HuH-7.5 (cell line): ENCODE measurements at regions not wholly inside any gene's neighbourhood (a gene's known extent, or its start where the extent isn't known, plus 50 kb on each side); places are given as distances from the start of the nearest gene placed in this dataset.

ENCODE experiments used
- DNase-seq: peaks from one replicate; pipeline ENCODE4 v3.0.0; 2011; ENCODE audit warnings: low spot score

DNA sequence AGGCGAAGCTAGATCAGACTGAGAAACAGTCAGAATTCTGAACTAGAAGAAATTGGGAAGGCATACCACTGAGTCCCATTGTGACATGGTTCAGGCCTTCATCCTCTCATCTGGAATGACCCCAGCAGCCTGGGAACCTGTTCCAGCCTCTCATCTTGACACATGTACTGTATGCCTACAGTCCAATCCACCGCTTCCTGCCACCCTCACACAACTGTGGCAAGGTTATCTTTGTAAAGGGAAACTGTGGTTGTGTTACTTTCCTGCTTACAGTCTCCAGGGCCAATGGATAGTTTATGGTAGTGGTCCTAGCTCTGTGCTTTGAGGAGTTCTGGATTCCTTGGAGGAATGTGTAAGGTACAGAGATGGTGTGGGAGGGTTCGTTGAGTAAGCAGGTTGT is 296.9 kb upstream of the TRIB2 start:
- DNase-seq, result no peak

GRCh38 chr2:12421046-12421445 is 295.7 kb upstream of the TRIB2 start:
- DNase-seq, result no peak

DNA sequence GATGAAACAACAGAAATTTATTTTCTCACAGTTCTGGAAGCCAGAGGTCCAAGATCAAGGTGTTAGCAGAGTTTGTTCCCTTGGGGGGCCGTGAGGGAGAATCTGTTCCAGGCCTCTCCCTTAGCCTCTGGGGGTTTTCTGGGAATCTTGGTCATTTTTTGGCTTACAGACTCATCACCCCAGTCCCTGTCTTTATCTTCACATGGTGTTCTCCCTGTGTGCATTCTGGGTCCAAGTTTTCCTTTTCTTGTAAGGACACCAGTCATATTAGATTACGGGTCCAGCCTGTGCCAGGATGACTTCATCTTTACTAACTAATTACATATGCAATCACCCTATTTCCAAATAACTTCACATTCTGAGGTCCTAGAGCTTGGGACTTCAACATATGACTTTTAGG is 292.5 kb upstream of the TRIB2 start:
- no peak for DNase-seq

DNA sequence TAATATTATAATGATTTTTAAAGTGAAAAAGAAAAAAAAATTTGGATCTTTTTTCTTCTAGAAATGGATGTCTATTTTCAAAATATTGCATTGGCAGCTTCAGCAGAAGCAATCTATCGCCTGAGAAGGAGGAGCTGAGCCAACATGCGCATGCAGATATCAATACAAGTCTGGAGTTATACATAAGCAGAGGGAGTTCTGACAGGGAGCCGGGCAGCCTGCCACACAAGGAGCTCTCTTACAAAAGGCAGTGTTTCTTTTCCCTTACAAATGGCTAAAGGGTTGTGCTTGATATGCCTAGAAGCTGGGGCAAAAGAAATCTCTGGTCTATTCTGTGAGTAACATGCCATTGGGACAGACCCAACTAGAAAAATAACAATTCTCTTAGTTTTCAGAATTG is 291.9 kb upstream of the TRIB2 start:
- no peak for DNase-seq

- no peak for DNase-seq
These were observed 288.4 kb upstream of the TRIB2 start for GRCh38 chr2:12428324-12428723.

- no peak for DNase-seq
These were observed 287.9 kb upstream of the TRIB2 start for GRCh38 chr2:12428786-12429185.

GRCh38 chr2:12429779-12430406 is 286.8 kb upstream of the TRIB2 start:
- no peak for DNase-seq

- no peak for DNase-seq
These were observed 286.2 kb upstream of the TRIB2 start for GRCh38 chr2:12430407-12431133.

GRCh38 chr2:12432985-12433625 is 283.6 kb upstream of the TRIB2 start:
- DNase-seq, result no peak

GRCh38 chr2:12433626-12433990 is 283.1 kb upstream of the TRIB2 start:
- no peak for DNase-seq

DNA sequence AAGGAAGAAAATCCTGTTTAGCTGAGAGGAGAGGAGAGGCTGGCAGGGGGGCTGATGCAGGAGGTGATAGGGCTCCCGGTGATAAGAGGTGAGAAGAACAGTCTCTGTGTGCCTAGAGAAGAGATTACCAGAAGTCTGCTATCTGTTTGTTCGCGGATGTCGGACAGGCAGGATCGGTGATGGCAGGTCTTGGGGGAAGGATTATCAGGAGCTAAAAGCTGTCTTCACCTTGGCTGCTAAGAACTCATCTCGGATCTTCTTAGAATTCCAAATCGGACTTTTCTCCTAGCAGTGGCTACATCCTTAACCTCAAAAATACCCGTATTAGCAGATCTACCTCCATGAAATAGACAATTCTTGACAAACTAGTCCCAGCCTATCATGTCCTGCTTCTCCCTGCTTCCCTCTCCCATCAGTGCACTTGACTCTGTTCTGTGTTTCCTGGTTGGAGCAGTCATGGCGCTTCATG is 282.1 kb upstream of the TRIB2 start:
- DNase-seq, result no peak

- no peak for DNase-seq
These were observed 281.1 kb upstream of the TRIB2 start for GRCh38 chr2:12435430-12436222.

GRCh38 chr2:12436483-12436882 is 280.3 kb upstream of the TRIB2 start:
- DNase-seq, result no peak

- DNase-seq, result no peak
These were observed 279.7 kb upstream of the TRIB2 start for GRCh38 chr2:12436935-12437561.

DNA sequence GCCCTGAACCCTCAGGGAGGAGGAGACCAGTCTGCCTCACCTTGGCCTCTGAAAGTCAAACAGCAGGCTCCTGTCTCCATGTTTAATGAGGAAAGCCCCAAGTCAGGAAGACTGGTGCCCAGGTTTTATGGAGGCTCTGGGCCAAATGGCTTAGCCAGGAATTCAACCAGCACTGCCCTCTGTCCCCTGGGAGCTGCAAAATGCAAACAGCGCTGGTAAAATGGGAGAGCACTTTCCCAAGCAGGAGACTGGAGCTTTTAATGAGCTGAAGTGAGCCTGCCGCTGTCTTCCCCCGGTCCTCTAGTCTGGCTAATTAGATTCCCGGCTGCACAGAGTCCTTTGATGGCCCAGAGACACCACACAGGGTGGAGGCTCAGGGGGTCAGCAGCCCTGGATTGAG is 276.0 kb upstream of the TRIB2 start:
- no peak for DNase-seq

DNA sequence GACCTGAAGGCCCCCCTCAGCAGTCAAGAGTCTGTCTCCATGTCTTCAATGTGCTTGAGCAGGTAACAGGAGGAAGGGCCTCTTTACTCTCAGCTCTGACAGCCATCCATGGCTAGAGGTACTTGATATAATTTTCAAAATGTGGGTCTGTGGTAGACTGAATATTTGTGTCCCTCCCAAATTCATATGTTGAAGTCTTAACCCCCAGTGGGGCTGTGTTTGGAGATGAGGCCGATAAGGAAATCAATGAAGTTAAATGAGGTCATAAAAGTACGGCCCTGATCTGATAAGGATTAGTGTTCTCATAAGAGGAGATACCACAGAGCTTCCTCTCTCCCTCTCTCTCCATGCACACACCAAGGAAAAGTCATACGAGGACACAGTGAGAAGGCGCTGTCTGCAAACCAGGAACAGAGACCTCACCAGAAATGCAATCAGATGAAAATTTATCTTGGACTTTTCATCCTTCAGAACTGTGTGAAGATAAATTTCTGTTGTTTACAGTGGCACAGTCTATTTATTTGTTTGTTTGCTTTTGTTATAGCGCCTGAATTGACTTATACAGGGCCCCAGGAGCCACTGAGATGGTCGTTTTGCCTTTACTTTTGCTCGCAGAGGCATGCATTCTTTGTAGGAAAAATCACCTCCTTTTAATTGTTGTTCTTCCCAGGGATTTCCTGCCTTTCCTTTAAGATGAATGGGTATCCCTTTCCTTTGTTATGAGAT is 274.8 kb upstream of the TRIB2 start:
- DNase-seq, result no peak

GRCh38 chr2:12442476-12442847 is 274.3 kb upstream of the TRIB2 start:
- no peak for DNase-seq

DNA sequence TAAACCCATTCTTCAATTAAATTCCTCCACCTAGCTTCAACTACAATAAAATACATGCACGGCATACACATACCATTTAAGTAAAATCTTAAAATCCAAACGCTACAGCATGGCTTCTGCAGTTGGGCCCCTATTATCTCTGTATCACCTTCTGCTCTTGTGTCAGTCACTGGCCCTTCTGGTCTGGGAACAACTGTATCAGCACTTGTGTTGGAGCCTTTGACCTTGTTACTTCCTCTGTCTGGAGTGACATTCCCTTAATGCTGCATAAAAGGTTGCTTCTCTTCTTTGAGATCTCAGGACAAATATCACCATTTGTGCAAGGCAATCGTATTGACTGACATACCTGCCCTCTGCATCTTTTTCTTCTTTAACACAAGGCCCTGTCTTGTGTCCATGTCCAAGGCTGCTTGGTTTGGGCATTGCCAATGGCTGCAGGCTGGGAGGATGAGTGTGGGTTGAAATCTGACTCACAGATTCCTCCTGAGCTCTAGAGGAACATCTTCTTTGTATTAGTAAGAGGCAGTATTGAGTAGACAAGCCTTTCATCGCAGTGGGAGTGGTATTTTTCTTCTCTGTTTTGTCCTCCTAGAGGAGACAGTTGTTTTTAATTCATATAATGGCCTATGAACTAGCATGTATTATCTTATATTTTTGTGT is 267.8 kb upstream of the TRIB2 start:
- no peak for DNase-seq

DNA sequence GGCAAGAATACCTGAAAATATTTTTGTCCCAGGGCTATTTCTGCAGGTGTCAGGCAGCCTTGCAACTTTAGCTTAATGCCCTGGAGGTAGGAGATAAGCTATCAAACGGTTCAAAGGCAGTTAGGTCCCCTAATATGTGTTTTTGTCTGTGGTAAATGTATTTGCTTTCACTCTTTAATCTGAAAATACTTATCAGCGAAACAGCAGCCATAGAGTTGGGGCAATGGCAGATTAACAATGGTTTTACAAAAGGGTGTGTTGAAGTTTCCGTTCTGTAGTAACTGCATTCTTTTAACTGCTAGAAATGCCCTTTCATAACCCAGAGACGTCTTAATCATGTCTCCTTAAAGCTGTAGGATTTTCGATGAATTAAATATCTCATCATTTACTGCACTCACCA is 265.0 kb upstream of the TRIB2 start:
- no peak for DNase-seq

DNA sequence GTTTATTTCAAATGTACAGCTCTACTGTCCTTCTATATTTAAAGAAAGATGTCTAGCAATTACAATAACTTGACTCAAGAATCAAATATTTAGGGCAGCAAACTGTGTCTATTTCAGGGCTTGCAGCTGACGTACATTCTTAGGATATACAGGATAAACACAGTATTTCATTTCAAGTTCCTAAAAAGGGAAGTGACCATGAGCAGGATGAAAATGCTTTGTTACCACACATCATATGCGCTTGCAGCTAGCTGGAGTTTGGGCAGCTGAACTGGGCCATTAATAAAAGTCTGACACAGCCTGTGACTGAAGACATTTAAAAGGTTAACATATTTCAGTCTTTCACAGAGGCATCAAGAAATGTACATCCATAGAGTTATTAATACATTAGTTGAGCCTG is 264.6 kb upstream of the TRIB2 start:
- no peak for DNase-seq

- DNase-seq, result no peak
These were observed 263.0 kb upstream of the TRIB2 start for GRCh38 chr2:12453731-12454130.
